Breast epithelium (tissue), 4 donors: ENCODE measurements at regions not wholly inside any gene's neighbourhood (a gene's known extent, or its start where the extent isn't known, plus 50 kb on each side); places are given as distances from the start of the nearest gene placed in this dataset.

Source experiments
- DNase-seq, 2 donors: peaks; one replicate each; pipeline ENCODE4 v3.0.0-alpha.2; 2019; ENCODE audit warnings: low spot score in 2 of 2
- H3K27ac ChIP-seq, 2 donors: fragments of 200-600 bp; sonication (generic) in 1 of 2; one replicate each; pipeline ENCODE4 v1.5.1; 2016 to 2019; ENCODE audit warnings: mild to moderate bottlenecking in 1 of 2
- H3K27me3 ChIP-seq, 2 donors: fragments of 200-600 bp; sonication (generic) in 1 of 2; one replicate each; pipeline versions ENCODE4 v1.5.1 to v1.6.0; 2017 to 2019; ENCODE audit warnings: control low read depth in 1 of 2, mild to moderate bottlenecking in 1 of 2
- H3K36me3 ChIP-seq: fragments of 200-600 bp; one replicate; pipeline ENCODE4 v1.5.1; 2019
- H3K4me1 ChIP-seq, 2 donors: fragments of 200-600 bp; sonication (generic); one replicate each; pipeline ENCODE4 v1.5.1; 2016 to 2019; ENCODE audit warnings: control low read depth in 1 of 2
- H3K4me3 ChIP-seq, 3 donors: fragments of 200-600 bp; sonication (generic); 1 replicate in 2 of 3; 2 replicates in 1 of 3; pipeline ENCODE4 v1.5.1; 2016 to 2019; ENCODE audit warnings: mild to moderate bottlenecking in 3 of 3, moderate library complexity in 2 of 3
- H3K9me3 ChIP-seq, 2 donors: fragments of 200-600 bp; sonication (generic) in 1 of 2; one replicate each; pipeline ENCODE4 v1.5.1; 2016 to 2019; ENCODE audit warnings: control low read depth in 1 of 2
- CTCF ChIP-seq, 3 donors: fragments of 450-650 bp; IDR thresholded peaks; one replicate each; pipeline ENCODE4 v1.5.1; 2016 to 2017; ENCODE audit warnings: antibody characterized with exemption in 3 of 3, mild to moderate bottlenecking in 3 of 3, moderate library complexity in 3 of 3
- POLR2A ChIP-seq: fragments of 450-650 bp; IDR thresholded peaks from one replicate; pipeline ENCODE4 v1.6.1; 2016; ENCODE audit warnings: antibody characterized with exemption, mild to moderate bottlenecking, moderate library complexity
- POLR2AphosphoS5 ChIP-seq, 3 donors: sonication (generic); formaldehyde crosslinking; IDR thresholded peaks; one replicate each; pipeline ENCODE4 v1.6.1; 2017; ENCODE audit warnings: antibody characterized with exemption in 3 of 3
- intact Hi-C: fragments of 100-400 bp; cut with DNase I; formaldehyde crosslinking; loops from one replicate; pipeline ENCODE4 v1.15.1; 2023; ENCODE audit warnings: low total_unique reads

GRCh38 chr22:47997052-47997590 is 1234.7 kb downstream of the TBC1D22A start:
- TF ChIP-seq POLR2AphosphoS5 (IDR thresholded peaks at IDR 0.05) (no peak), CTCF (IDR thresholded peaks at IDR 0.05) (no peak), POLR2A (no peak)
- Histone ChIP-seq H3K9me3 (no peaks in the 10 kb centered on the region), H3K27ac (no peak overlapping the region), H3K4me1 (no peaks in the 10 kb centered on the region), H3K4me3 (no peak overlapping the region), H3K27me3 (peaks cover 0 to 15% of the 10 kb centered on the region in 2 donors), H3K36me3 (no peaks in the 10 kb centered on the region)
- DNase-seq = no peak
- intact Hi-C loops = no loop called here

DNA sequence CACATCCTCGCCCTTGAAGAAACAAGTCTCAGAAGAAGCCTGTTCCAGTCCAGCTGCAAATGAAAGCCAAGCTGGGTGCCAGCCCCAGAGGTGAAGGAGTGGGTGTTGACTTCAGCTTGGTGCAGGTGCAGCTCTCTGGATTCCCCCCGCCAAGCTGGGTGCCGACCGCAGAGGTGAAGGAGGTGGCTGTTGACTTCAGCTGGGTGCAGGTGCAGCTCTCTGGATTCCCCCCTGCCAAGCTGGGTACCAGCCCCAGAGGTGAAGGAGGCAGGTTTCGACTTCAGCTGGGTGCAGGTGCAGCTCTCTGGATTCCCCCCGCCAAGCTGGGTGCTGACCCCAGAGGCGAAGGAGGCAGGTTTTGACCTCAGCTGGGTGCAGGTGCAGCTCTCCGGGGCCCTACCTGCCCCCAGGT is 1234.0 kb downstream of the TBC1D22A start:
- Histone ChIP-seq H3K27ac (no peak overlapping the region), H3K36me3 (no peaks in the 10 kb centered on the region), H3K27me3 (peaks cover 0 to 15% of the 10 kb centered on the region in 2 donors), H3K4me1 (no peaks in the 10 kb centered on the region), H3K9me3 (no peaks in the 10 kb centered on the region), H3K4me3 (no peak overlapping the region)
- no peak for TF ChIP-seq POLR2A
- no peak for TF ChIP-seq POLR2AphosphoS5 (IDR thresholded peaks at IDR 0.05)
- no peak for TF ChIP-seq CTCF (IDR thresholded peaks at IDR 0.05)
- DNase-seq = no peak
- intact Hi-C loops = no loop called here

DNA sequence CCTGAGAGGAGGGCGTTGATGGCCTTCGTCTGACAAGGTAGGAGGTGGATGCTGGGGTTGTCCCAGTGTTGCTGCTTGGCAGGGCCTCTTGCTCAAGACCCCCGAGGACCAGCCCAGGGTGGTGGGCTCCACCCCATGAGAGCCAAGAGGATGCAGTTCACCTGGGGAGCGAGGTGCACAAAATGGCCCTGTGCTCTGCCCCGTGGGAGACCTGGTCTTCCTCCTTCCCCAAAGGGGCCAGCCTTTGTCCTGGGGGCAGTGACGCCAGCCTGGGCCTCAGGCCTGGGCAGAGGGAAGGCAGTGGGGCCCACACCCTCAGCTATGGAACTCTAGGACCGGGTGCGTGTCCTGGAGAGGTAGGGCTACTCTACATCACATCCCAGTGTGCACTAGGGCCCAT is 1233.3 kb downstream of the TBC1D22A start:
- intact Hi-C loops = no loop called here
- no peak for DNase-seq

DNA sequence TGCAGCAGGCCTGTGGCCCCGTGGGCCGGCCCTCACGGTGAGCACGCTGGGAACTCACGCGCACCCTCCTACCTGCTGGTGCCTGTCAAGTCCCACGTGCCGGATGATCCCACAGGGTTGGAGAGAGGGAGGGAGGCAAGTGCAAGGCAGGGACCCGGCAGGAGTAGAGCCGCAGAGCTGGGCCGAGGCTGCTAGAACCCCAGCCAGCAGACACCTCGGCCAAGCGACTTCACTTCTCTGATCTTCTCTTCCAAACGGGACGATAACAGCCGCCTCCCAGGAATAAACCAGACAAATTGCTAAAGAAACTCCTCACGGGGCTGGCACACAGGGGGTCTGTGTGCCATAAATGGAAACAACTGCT is 1232.8 kb downstream of the TBC1D22A start:
- H3K36me3 ChIP-seq = no peaks in the 10 kb centered on the region
- no peak for DNase-seq
- H3K27me3 ChIP-seq = peaks cover 0 to 15% of the 10 kb centered on the region in 2 donors
- no peaks in the 10 kb centered on the region for H3K9me3 ChIP-seq
- no peaks in the 10 kb centered on the region for H3K4me1 ChIP-seq
- intact Hi-C loops = no loop called here
- TF ChIP-seq POLR2AphosphoS5 (IDR thresholded peaks at IDR 0.05) (no peak), CTCF (IDR thresholded peaks at IDR 0.05) (no peak), POLR2A (no peak)
- H3K27ac ChIP-seq = no peak overlapping the region
- no peak overlapping the region for H3K4me3 ChIP-seq

More for the DNA sequence above, 1233.3 kb downstream of the TBC1D22A start:
- no peak for TF ChIP-seq CTCF (IDR thresholded peaks at IDR 0.05)
- TF ChIP-seq POLR2A = no peak
- TF ChIP-seq POLR2AphosphoS5 (IDR thresholded peaks at IDR 0.05) = no peak
- Histone ChIP-seq H3K4me1 (no peaks in the 10 kb centered on the region), H3K4me3 (no peak overlapping the region), H3K27me3 (peaks cover 0 to 15% of the 10 kb centered on the region in 2 donors), H3K9me3 (no peaks in the 10 kb centered on the region), H3K27ac (no peak overlapping the region), H3K36me3 (no peaks in the 10 kb centered on the region)

DNA sequence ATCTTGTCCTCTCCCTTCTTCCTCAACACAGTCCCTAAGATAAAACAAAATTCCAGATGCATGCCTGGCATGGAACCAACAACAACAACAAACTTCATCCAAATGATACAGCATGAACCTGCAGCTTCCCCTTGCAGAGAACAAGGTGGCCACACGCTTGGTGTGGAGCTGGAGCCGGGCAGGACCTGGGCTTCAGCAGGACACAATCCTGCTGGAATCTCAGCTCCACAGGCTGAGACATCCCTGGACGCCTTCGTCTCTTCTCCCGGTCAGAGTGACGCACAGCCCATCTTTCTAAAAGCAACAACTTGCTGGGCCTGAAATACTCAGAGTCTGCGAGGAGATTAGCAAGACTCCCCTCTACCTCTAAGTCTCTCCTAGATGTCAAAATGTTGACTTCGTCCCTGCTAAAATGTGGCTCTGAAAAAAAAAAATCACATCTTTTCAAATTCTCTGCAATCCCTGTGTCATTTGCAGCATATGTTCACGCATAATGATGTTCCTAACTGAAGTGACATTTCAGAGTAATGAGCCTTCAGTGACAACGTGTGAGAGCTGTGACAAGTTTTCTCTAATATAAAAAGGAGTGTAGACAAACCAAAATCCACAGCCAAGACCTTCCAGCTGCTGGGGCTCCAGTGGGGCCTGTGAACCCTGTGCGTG is 1232.3 kb downstream of the TBC1D22A start:
- intact Hi-C loops = no loop called here
- Histone ChIP-seq H3K36me3 (no peaks in the 10 kb centered on the region), H3K9me3 (no peaks in the 10 kb centered on the region), H3K27me3 (peaks cover 0 to 15% of the 10 kb centered on the region in 2 donors), H3K4me3 (no peak overlapping the region), H3K4me1 (no peaks in the 10 kb centered on the region), H3K27ac (no peak overlapping the region)
- TF ChIP-seq POLR2A = no peak
- no peak for TF ChIP-seq POLR2AphosphoS5 (IDR thresholded peaks at IDR 0.05)
- no peak for TF ChIP-seq CTCF (IDR thresholded peaks at IDR 0.05)
- DNase-seq = no peak
